ENCODE measurements at regions not wholly inside any gene's neighbourhood (a gene's known extent, or its start where the extent isn't known, plus 50 kb on each side); places are given as distances from the start of the nearest gene placed in this dataset.

DNA sequence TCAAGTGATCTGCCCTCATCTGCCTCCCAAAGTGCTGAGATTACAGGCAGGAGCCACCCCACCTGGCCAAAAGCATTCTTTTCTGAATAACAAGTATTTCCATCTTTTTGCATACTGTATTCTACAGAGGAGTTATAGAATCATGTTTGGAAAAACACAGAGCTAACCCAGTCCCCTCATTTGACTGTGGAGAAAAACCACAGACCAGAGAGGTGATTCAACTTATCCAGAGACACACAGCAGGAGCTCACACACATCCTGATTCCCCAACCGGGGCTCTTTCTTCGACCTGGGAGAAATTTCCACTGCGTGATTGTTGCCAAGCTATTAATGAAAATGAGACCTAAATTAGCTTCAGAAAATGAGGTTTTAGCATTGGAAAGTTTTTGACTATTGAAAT is 176.1 kb upstream of the TLE3 start:
- TF ChIP-seq CTCF (IDR thresholded peaks at IDR 0.05; ENCODE audit: low read depth, low read length), result no peak
- no peak for TF ChIP-seq POLR2A (IDR thresholded peaks at IDR 0.05; ENCODE audit: extremely low read depth, insufficient read length)
- TF ChIP-seq MYC (IDR thresholded peaks at IDR 0.05; ENCODE audit: low read depth, low read length), result no peak
